ENCODE measurements at regions not wholly inside any gene's neighbourhood (a gene's known extent, or its start where the extent isn't known, plus 50 kb on each side); places are given as distances from the start of the nearest gene placed in this dataset.
"Not testable (repeated sequence)": the region's sequence is repeated elsewhere in the genome, so short reads cannot be mapped to it uniquely, and the experiment has no call there.

DNA sequence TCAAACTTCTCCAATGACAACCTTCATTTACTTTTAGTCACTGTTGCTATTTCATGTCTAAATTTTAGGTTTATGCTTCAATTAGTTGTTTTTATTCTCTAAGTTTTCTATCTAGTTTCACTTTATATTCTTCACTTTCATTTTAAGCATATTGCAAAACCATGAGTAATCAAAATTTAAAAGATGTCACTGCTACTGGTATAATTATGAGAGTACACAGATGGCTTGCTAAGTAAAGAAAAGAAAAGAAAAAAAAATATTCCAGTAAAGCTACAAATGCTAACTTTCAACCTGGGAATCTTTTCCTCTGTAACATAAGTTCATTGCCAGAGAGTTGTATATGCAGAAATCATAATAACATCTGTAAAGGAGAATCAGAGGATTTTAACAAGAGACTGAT lies 1624.7 kb downstream of the PCDH9 start:
- DNase-seq (ENCODE audit: low spot score) = no peak

DNA sequence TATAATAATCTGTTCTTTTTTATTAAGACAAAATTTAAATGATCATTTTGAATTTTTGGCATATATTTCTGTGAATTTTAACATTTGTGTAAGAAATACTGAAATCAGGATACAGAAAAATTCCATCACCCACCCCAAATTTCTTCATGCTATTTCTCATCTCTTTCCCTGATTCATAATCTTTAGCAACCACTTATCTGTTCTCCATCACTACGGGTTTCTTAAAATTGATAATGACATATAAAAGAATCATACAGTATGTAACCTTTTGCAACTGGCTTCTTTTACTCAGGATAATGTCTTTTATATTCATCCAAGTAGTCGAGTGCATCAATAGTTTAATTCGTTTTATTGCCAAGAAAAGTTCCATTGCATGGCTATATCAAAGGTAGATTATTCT lies 1627.0 kb downstream of the PCDH9 start:
- no peak for DNase-seq (ENCODE audit: low spot score)

DNA sequence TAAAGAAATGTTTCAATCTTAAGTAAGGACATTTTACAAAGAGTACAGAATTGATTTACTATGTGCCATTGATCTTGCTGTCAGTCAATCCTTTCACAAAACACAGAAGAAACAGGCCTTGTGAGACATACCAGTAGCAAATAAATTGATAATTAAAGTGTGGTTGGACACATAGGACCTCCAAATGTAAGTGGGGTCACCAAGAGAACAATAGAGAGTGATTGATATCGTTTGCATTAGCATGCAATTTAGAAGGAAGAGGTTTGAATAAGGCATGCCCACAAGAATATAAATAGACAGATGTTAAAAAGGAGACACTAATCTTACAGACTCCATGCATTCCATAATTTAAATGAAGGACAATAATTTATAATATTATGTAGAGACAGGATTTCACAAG lies 1628.3 kb downstream of the PCDH9 start:
- no peak for DNase-seq (ENCODE audit: low spot score)

DNA sequence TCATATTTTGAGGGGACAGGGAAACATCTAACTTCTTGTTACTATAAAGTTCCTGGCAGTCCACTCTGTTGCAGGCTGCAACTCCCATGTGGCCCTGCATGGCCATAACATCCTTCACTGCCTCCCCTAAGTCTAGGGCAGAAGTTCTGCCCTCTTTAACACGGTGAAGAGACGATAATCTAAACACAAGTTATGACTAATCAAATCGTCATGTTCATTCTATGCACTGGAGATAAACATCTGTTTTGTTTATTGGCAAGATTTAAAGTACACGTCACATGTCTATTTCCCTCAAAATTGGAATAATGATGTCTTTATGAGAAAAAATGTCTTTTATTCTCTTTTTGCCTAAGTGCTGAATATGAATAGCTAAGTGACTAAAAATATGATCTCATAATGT lies 1629.4 kb downstream of the PCDH9 start:
- no peak for DNase-seq (ENCODE audit: low spot score)

DNA sequence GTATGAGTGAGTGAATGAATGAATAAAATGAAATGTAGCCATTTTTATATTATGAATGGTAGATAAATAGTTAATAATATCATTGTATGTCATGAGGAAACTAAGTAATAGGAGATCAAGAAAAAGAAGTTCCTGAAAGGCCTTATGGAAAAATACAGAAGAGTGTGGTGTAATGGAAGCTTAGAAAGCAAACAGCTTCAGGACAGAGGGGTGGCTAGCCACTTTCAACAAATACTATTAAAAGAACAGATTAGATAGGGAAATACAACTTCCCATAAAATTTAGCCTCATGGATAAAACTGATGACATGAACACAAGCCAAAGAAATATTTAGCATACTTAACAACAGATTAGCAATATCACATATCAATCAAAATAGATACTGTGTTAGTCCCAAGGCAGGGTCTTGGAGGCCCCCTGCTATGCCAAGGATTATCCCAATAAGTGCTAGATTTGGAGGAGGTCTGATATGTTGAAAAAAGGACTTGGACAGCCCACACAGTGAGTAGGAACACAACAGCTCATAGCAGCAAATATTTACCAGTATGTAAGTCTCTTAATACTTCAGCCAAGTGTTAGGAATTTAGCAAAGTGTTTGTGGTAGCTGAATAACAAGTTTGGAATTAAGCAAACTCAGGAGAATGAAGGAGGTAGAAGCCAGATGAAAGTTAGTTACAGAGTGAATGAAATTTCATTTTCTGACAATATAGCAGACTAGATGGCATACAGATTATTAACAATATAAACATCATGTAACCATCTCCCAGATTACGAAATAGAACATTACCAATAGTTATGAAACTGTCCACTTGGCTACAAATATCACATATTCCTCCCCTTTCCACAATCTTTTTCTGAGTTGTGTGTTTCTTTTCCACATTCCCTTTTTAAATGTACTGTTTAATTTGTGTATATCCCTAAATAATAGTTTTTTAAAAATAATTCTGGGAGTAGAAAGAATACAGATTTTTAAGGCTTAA lies 1632.0 kb downstream of the PCDH9 start:
- no peak for DNase-seq (ENCODE audit: low spot score)

DNA sequence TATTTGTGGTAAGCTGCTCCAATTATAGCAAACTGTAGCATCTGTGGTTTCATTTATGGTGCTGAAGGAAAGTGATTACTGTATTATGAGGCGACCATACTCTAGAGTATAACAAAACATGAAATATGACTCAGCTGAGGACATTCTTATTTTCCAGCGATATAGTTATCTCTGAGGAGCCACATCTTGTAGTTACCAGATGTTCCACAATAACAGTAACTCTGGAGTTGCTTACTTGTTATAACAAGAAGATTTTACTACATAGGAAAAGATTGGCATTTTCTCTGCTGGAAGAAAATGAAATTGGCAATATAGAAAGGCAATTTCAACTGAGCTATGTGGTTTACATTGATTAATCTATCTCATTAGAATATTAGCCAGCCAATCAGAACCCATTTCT lies 1634.2 kb downstream of the PCDH9 start:
- no peak for DNase-seq (ENCODE audit: low spot score)

DNA sequence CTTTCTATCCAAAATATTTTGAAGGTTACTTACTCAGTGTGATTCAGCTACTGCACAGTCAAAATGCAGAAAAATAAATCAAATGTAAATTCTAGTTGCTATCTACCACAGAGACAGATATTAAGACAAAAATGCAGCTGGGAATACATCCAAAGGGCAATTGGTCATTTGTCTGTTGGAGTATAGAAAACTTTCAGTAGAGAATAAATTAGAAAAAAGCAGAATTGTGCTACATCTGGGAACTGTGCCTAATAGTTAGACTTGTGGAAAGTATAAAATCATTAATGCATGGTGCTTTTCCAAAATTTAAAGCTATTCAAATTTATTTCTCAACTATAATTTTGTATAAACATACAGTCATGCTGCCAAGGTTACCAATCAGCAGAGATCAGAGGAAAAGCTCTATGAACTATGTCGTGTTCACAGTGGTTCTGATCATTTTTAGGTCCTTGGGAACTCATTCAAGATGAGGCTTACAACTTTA lies 1635.8 kb downstream of the PCDH9 start:
- DNase-seq (ENCODE audit: low spot score) = no peak

DNA sequence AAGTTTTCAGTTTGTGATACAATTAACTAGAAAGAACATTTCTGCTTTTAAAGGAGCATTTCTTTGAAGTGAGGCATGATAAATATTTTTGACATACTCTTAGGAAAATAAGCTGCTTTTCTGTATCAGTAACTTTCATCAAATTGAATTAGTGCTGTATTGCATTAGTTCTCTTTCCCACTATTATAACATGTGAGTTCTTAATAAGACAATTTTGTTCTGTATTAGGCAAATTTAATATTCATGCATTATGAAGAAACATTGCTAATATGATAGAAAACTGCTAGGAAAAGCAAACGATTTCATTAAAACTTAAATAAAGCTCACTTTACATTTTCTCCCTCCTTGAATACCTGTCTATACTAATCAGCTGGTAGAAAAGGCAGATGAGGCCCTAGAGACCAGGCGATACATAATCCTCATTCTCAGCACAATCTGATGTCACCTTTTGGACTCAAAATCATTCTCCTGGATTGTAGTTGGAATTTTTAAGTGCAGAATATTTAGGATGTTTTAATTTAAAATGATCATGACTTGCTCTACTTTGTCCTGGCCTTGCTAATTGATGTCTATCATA lies 1636.8 kb downstream of the PCDH9 start:
- no peak for DNase-seq (ENCODE audit: low spot score)

DNA sequence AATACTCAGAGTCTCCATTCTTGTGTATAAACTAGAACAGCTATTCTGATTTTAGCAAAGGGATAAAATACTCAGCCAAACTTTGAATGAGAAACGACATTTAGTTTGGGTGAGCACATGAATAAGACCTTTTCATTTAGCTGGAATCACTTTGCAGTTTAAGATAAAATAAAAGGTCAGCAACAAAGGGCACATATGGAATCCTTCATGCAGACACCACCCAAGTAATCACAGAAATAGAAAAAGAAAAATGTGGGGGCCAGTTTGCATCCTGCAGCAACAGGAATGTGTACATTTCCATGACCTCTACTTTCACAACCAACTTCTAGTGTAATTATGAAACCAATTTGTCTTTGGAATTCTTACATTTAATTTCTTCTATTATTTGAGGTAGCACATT lies 1637.4 kb downstream of the PCDH9 start:
- DNase-seq (ENCODE audit: low spot score) = no peak

DNA sequence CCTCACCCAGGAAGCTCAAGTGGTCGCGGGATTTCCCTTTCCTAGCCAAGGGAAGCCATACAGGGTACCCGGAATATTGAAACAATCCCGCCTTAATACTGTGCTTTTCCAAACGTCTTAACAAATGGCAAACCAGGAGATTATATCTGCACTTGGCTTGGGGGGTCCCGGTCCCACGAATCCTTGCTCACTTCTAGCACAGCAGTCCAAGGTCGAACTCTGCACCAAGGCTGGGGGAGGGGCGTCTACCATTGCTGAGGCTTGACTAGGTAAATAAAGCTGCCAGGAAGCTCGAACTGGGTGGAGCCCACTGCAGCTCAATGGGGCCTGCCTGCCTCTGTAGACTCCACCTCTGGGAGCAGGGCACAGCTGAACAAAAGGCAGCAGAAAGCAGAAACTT lies 1644.8 kb downstream of the PCDH9 start:
- DNase-seq (ENCODE audit: low spot score) = no peak

DNA sequence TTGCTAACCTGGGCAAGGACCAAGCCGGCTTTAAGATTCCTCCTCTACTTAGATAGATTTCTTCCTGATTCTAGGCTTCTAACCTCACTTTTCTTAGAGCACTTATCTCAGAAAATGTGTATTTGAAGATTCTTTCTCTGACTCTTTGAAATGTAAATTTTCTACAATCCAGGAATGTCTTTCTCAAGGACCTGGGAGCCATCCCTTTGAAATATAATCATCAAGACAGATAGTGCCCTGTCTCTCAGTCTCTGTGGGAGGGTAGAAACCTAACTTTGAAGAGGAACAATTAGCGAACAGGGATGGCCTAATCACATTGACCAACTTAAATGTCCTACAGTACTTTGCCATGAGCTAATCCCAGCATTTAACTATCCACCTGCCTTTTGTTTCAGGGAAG lies 1646.0 kb downstream of the PCDH9 start:
- no peak for DNase-seq (ENCODE audit: low spot score)

DNA sequence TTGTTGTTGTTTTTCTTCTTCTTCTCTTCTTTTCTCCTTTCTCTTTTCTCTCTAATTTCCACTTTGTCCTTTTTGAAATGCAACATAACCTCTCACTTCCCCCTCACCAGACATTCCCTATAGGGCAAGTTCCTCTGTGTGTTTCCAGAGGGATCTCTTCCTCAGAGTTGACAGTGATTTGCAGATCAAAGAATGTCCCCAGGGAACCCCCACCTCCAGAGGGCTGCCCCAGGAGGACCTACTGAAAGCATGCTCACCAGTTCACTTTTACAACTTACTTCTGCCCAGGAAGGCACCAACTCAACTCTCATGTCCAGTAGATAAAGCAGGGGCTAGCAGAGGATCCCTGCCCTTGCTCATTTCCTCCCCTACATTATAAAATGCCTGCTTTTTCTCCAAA lies 1648.0 kb downstream of the PCDH9 start:
- no peak for DNase-seq (ENCODE audit: low spot score)

DNA sequence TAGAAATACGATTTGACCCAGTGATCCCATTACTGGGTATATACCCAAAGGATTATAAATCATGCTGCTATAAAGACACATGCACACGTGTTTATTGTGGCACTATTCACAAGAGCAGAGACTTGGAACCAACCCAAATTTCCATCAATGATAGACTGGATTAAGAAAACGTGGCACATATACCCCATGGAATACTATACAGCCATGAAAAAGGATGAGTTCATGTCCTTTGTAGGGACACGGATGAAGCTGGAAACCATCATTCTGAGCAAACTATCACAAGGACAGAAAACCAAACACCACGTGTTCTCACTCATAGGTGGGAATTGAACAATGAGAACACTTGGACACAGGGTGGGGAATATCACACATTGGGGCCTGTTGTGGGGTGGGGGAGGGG lies 1665.6 kb downstream of the PCDH9 start:
- DNase-seq (ENCODE audit: low spot score) = not testable (repeated sequence)

DNA sequence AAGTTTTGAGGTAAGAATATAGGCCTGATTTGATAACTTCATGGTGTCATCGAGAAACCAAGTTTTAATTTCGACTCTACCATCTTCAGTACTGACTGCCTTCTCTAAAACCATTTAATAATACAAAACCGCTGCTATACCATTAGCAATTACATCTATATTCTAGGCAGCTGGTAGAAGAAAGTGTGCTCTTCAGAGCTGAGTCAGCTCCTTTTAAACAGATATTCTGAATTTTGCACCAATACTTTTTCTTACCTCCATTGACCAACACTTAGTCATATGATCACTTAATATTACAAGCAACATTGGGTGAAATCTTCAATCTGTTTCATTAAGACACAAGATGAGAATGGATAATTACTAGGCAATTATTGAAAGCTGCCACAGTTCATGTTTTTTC lies 1667.8 kb downstream of the PCDH9 start:
- DNase-seq (ENCODE audit: low spot score) = no peak

DNA sequence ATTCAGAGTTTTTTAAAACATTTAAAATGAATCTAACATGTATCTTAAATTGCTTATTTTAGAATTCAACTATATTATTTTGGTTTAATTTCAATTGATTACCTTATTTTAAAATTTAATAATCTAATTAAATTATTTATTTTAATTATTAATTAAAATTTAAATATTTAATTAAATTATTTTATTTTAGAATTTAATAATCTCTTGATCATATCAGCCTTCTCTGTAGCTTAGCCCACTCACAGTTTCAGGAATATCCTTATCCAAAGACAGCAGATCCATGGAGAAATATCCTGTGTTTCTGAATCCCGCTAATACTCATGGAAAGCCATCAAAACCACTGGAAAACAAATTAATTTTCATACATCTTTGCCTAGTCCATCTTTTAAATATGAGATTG lies 1669.2 kb downstream of the PCDH9 start:
- DNase-seq (ENCODE audit: low spot score) = no peak

DNA sequence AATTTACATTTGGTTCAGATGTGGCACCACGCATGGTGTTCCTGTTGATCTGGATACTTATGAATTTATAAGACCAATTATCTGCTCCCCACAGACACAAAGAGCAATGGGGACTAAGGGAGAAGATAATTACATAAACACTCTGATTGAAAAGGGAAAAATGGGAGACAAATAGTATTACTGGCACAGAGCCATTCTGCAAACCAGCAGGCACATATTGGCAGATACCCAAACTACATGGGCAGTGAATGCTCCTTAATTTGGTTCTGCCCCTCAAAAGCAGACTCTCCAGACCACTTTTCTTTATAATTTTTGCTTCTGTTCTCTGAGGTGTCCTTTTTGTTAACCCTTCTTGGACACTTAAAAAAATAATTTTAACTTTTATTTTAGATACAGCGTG lies 1674.2 kb downstream of the PCDH9 start:
- DNase-seq (ENCODE audit: low spot score) = no peak

DNA sequence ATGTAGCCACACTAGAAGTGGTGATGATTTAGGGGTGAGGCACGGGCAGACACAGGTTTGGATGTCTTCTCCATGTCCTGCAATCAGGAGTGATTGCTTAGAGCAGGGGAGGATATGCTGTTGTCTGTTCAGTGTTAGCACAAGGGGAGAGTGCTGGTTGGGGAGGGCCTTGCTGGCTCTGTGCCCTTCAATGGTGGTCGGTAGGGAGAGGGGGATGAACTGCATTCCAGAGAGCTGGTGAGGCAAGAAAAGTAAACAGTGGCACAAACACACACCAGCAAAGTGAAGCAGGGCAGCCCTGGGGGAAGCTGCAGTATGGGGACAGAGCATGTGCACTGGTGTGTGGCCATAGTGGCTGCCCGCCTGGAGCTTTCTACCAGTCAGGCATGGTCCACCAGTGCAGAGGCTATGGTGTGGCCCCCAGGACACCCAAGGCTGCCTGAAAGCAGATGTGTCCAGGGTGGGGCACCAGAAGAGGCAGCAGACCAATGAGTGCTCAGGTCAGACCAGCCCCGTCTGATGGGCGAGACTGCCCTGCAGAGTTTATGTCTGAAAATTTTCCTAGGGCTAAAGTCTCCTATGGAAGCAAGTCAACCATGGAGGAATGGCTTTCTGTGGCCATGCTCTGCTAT lies 1676.9 kb downstream of the PCDH9 start:
- DNase-seq (ENCODE audit: low spot score) = peak; percentile 83

DNA sequence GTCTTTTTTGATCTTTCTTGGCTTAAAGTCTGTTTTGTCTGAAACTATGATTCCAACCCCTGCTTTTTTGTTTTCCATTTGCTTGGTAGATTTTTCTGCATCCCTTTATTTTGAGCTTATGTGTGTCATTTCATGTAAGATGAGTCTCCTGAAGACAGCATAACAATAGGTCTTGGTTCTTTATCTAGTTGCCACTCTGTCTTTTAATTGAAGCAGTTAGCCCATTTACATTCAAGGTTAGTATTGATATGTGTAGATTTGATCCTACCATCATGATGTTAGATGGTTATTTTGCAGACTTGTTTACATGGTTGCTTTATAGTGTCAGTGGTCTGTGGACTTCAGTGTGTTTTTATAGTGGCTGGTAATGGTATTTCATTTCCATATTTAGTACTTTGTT lies 1678.9 kb downstream of the PCDH9 start:
- no peak for DNase-seq (ENCODE audit: low spot score)

DNA sequence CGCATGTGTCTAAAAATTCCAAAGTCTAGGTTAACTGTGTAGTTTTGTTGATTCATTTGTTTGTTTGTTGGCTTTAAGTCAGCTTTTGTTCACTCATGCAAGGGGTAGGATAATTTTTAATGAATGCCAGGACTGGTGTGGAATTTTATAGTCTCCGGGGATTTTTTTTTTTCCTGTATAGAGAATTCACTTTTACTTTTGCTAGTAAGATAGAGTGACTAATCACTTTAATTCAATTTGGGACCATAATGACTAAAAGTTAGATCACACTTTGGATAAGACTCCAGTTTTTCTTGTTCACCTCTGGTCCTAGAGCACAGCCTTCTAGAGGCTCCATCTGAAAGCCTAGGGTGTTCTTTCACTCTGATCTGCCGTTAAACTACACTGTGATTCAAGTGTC lies 1690.0 kb downstream of the PCDH9 start:
- no peak for DNase-seq (ENCODE audit: low spot score)

DNA sequence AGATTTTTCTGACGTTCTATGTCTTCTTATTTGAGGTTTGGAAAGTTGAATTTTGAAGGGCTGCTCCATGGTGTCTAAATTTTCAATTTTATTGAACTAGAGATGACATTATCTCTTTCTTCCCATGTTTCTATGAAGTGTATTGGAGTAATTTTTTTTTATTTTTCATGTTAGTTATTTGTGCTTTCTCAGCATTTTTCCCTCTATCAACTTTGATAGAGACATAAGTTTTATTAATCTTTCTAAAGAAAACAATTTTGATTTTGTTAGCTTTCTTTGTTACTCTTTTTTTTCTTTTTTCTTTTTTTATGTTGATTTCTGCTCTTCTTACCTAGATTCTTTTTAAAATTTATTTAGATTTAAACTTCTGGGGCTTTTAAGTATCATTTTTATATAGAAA lies 1694.8 kb downstream of the PCDH9 start:
- DNase-seq (ENCODE audit: low spot score) = no peak

DNA sequence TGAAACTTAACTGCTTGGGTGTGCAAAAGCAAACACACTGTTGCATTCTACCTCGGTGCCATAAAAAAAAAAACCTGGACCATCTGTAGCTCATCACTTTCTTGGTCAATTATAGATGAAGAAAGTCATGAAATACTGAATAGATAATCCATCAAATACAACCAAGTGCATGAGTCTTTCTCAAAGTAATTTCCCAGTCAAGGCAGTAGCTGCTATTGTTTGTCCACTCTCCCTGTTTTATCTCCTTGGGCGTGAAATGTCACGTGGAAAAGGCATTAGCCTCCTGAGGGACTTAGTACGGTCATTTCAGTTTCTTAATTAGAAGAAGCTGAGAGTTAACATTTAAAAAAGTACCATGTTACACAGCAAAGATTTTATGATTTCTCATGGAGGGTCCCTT lies 1697.9 kb downstream of the PCDH9 start:
- DNase-seq (ENCODE audit: low spot score) = no peak

DNA sequence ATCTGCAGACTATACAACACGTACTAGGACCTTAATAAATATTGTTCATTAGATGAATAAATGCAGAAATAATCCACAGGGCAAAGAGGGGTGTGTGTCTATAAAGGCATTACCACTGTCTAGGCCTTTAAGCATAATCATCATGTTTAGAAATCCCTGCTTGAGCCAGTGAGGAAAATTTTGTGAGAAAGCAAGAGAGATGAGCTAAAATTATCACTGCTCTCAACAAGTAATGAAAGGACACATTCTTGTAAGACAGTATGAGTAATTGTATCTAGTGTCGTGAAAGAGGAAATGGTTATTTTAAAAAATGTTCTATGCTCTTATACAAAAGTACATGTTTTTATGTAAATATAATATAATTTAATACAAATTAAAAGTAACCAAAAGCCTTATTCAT lies 1699.4 kb downstream of the PCDH9 start:
- DNase-seq (ENCODE audit: low spot score) = no peak

Measured in mesenteric fat pad (tissue), 1 donor.